RWPE2 (cell line): ENCODE measurements at regions not wholly inside any gene's neighbourhood (a gene's known extent, or its start where the extent isn't known, plus 50 kb on each side); places are given as distances from the start of the nearest gene placed in this dataset.

Source experiments
- ATAC-seq: fragments of 200-7000 bp; cut with Tn5 transposase; 3 replicates; pipeline ENCODE4 v1.9.1; 2021; ENCODE audit warnings: low read depth
- DNase-seq: peaks from one replicate; pipeline ENCODE4 v3.0.0-alpha.2; 2020; ENCODE audit warnings: low spot score
- H3K27ac ChIP-seq: fragments of 450-650 bp; 2 replicates; pipeline ENCODE4 v1.5.1; 2017; ENCODE audit warnings: mild to moderate bottlenecking; ENCODE audit not compliant: poor library complexity, severe bottlenecking
- H3K27me3 ChIP-seq: fragments of 250-450 bp; sonication (Bioruptor Pico); 2 replicates; pipeline ENCODE4 v1.5.1; 2021; ENCODE audit warnings: mild to moderate bottlenecking, moderate library complexity; ENCODE audit not compliant: insufficient read depth, poor library complexity, severe bottlenecking
- H3K36me3 ChIP-seq: fragments of 250-450 bp; sonication (Bioruptor Pico); 2 replicates; pipeline ENCODE4 v1.5.1; 2020; ENCODE audit warnings: low read depth, mild to moderate bottlenecking, moderate library complexity
- H3K4me1 ChIP-seq: fragments of 250-450 bp; sonication (Bioruptor Pico); 2 replicates; pipeline ENCODE4 v1.5.1; 2021; ENCODE audit warnings: mild to moderate bottlenecking, moderate library complexity; ENCODE audit not compliant: insufficient read depth, poor library complexity, severe bottlenecking
- H3K4me3 ChIP-seq: fragments of 250-450 bp; sonication (Bioruptor Pico); 2 replicates; pipeline ENCODE4 v1.5.1; 2021; ENCODE audit warnings: mild to moderate bottlenecking, moderate library complexity; ENCODE audit not compliant: severe bottlenecking
- H3K9me3 ChIP-seq: fragments of 250-450 bp; sonication (Bioruptor Pico); 2 replicates; pipeline ENCODE4 v1.5.1; 2021; ENCODE audit warnings: mild to moderate bottlenecking, moderate library complexity; ENCODE audit not compliant: severe bottlenecking
- TF ChIP-seq, protein P1 (sequence below): fragments of 450-650 bp; IDR thresholded peaks from one replicate; pipeline ENCODE4 v1.5.1; 2017; ENCODE audit warnings: mild to moderate bottlenecking, moderate library complexity; ENCODE audit not compliant: poor library complexity, severe bottlenecking

DNA sequence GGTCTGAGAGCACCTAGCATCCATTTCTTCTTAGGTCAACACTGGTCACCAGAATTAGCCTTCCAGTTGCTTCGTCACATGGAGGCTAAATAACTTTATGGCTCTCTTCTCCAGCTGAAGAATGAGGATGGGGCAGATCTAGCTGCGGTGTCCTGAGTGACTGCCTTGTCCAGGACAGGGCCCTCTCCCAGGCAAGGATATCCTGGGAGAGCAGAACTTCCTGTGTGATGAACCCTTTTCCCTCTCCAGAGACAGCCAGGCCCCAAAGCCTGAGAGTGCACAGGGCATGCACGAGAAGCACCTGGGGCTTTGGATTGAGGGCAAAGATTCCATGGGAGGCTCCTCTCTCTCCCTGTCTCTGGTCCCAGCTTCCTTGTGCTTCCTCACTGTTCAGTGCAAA lies 108.2 kb upstream of the MAMLD1 start:
- TF ChIP-seq, protein P1, sequence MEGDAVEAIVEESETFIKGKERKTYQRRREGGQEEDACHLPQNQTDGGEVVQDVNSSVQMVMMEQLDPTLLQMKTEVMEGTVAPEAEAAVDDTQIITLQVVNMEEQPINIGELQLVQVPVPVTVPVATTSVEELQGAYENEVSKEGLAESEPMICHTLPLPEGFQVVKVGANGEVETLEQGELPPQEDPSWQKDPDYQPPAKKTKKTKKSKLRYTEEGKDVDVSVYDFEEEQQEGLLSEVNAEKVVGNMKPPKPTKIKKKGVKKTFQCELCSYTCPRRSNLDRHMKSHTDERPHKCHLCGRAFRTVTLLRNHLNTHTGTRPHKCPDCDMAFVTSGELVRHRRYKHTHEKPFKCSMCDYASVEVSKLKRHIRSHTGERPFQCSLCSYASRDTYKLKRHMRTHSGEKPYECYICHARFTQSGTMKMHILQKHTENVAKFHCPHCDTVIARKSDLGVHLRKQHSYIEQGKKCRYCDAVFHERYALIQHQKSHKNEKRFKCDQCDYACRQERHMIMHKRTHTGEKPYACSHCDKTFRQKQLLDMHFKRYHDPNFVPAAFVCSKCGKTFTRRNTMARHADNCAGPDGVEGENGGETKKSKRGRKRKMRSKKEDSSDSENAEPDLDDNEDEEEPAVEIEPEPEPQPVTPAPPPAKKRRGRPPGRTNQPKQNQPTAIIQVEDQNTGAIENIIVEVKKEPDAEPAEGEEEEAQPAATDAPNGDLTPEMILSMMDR, result no peak
- H3K4me1 ChIP-seq, result no peaks in the 10 kb centered on the region
- no peaks in the 10 kb centered on the region for H3K27me3 ChIP-seq
- no peak overlapping the region for H3K4me3 ChIP-seq
- no peaks in the 10 kb centered on the region for H3K36me3 ChIP-seq
- H3K27ac ChIP-seq, result no peak overlapping the region
- DNase-seq (no peak), ATAC-seq (no peak)
- H3K9me3 ChIP-seq, result no peaks in the 10 kb centered on the region

DNA sequence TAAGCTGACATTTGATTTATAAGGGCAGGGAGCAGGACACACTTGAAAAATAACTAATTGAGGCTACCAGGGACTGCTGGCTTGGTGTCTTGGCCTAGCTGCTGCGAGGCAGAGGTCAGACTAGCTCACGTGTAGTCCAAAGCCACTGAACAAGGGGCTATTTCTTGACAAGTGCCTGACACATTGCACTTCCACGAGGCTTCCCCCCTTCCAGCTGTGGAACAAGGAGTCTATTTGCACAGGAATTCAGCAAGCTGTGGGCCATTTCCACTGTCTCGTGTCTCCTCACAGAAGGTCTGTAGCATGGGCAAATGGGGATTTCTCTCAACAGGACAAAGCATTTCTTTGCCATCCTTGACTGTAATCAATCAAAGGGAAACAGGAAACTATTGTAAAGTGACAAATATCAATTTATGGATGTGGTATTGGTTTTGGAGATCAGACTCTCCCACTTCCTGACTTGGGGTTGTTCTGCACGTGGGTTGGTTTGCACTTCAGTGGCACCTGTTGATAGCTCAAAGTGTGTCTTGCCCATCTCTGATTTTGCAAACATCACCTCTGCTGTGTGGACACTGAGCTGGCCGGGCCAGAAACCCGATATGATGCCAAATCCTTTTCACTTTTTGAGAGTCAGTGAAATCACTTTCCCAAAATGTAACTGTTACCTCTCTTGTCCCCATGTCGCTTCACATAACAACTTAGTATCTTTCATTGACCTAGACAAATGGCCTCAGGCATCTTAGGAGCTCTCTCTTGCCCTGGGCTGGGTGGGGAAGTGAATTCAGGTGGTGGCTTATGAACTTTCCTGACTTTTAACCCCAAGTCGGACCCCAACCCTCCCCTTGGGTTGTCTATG lies 107.4 kb upstream of the MAMLD1 start:
- ATAC-seq (no peak), DNase-seq (no peak)
- Histone ChIP-seq H3K27ac (no peak overlapping the region), H3K4me3 (no peak overlapping the region), H3K4me1 (no peaks in the 10 kb centered on the region), H3K36me3 (no peaks in the 10 kb centered on the region), H3K9me3 (no peaks in the 10 kb centered on the region), H3K27me3 (no peaks in the 10 kb centered on the region)
- TF ChIP-seq, protein P1, result no peak

DNA sequence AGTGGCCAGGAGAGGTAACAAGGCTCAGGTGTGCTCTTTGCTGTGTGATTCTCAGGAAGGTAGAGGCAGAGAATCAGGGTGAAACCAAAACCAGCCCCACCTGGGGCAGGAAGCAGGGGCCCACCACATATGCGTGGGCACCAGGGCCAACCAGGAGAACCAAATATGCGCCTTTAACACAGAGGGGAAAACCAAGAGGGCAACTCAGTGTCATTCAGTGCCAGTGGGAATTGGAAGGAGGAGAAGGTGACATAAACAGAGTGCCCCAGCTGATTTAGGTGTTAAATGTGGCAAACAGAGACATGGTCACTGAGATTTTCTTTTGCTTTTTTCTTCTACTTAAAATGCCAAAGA lies 106.8 kb upstream of the MAMLD1 start:
- no peak for ATAC-seq
- DNase-seq, result no peak
- Histone ChIP-seq H3K27ac (no peak overlapping the region), H3K4me1 (no peaks in the 10 kb centered on the region), H3K9me3 (no peaks in the 10 kb centered on the region), H3K36me3 (no peaks in the 10 kb centered on the region), H3K4me3 (no peak overlapping the region), H3K27me3 (no peaks in the 10 kb centered on the region)
- TF ChIP-seq, protein P1, result no peak

DNA sequence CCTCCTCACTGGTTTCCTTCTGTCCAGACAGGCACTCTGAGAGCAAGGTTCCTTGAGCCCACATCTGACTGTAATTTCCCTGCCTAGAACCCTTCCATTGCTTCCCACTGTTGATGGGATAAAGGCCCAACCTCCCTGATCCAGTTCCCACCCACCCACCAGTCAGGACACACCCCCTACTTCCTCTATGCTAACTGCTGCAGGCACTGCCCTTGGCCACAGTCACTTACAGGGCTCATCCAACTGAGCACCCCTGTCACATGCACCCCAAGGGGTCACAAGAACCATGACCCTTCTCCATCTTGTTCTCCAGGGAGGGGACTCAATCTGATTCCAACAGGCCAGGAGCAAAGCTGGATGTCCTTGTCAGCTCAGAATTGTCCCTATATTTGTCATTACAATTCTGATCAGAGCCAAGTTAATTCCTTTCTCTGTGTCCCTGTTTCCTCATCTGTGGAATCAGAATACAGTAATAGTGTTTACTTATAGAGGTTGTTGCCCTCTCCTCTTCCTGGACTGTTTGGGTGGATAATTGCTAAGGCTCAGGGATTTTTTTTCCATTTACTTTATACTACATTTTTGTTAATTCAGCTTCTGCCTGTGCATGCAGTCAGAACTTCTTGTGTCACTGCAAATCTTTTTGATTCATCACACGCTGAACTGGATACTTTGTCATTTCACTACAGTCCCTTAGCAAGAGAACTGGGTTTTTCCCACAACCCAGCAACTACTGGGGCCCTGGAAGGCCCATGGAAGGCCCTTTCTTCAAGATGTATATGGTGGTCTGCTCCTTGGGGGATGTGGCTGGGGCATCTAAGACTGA lies 105.6 kb upstream of the MAMLD1 start:
- Histone ChIP-seq H3K36me3 (no peaks in the 10 kb centered on the region), H3K9me3 (no peaks in the 10 kb centered on the region), H3K27ac (no peak overlapping the region), H3K4me1 (no peaks in the 10 kb centered on the region), H3K4me3 (no peak overlapping the region), H3K27me3 (no peaks in the 10 kb centered on the region)
- TF ChIP-seq, protein P1, result no peak
- DNase-seq (no peak), ATAC-seq (no peak)

DNA sequence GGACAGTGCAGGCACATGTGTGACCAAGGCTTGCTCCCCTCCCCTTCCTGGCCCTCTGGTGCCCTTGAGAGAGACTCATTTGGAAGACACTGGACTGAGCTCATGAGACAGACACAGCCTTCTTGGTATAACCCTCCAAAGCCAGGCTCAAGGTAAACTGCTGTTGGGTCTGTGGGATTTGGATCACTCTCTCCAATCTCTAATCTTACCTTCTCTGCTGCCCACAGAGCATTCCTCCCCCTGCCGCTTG lies 105.0 kb upstream of the MAMLD1 start:
- Histone ChIP-seq H3K27ac (no peak overlapping the region), H3K27me3 (no peaks in the 10 kb centered on the region), H3K9me3 (no peaks in the 10 kb centered on the region), H3K4me3 (no peak overlapping the region), H3K36me3 (no peaks in the 10 kb centered on the region), H3K4me1 (no peaks in the 10 kb centered on the region)
- DNase-seq, result no peak
- ATAC-seq, result no peak
- TF ChIP-seq, protein P1, result no peak
